A673 (cell line): ENCODE measurements at regions not wholly inside any gene's neighbourhood (a gene's known extent, or its start where the extent isn't known, plus 50 kb on each side); places are given as distances from the start of the nearest gene placed in this dataset.

Experiments used
- BruUV-seq: library from RNA; stranded (reverse); fragments of 400-500 nt; replicated peaks from 2 replicates; lab custom pipeline; 2021; lab: Mats Ljungman, UMichigan
- CTCF ChIA-PET: fragments of 300-600 bp; sonication (Branson Sonifier 250); formaldehyde crosslinking; loops from one replicate; lab custom pipeline; 2022; ENCODE audit warnings: antibody characterized with exemption; lab: Charles Lee
- POLR2A ChIA-PET: fragments of 300-600 bp; sonication (Branson Sonifier 250); formaldehyde crosslinking; loops from one replicate; lab custom pipeline; 2022; ENCODE audit warnings: antibody characterized with exemption; ENCODE audit not compliant: low non-redundant PET; lab: Charles Lee
- DNase-seq: peaks from one replicate; pipeline ENCODE4 v3.0.0-alpha.2; 2015; ENCODE audit warnings: low spot score
- H3K27ac ChIP-seq: fragments of 200-600 bp; sonication (generic); 2 replicates; pipeline ENCODE4 v1.5.1; 2016; ENCODE audit warnings: mixed run types, low read depth, mild to moderate bottlenecking, mixed read lengths, antibody characterized with exemption, low read length; ENCODE audit not compliant: poor library complexity, severe bottlenecking
- H3K27me3 ChIP-seq: fragments of 200-600 bp; sonication (generic); replicated peaks from 2 replicates; pipeline ENCODE4 v1.6.1; 2017; ENCODE audit warnings: mixed run types, low read depth, mild to moderate bottlenecking, mixed read lengths, antibody characterized with exemption, low read length; ENCODE audit not compliant: insufficient read depth, poor library complexity
- H3K36me3 ChIP-seq: fragments of 200-600 bp; sonication (generic); 2 replicates; pipeline ENCODE4 v1.6.1; 2016; ENCODE audit warnings: mixed run types, mild to moderate bottlenecking, mixed read lengths, antibody characterized with exemption, low read length; ENCODE audit not compliant: insufficient read depth, poor library complexity, severe bottlenecking
- H3K4me1 ChIP-seq: fragments of 200-600 bp; sonication (generic); 2 replicates; pipeline ENCODE4 v1.6.1; 2017; ENCODE audit warnings: mixed run types, mild to moderate bottlenecking, mixed read lengths, antibody characterized with exemption, low read length; ENCODE audit not compliant: insufficient read depth, poor library complexity, severe bottlenecking
- H3K4me3 ChIP-seq: fragments of 200-600 bp; sonication (generic); 2 replicates; pipeline ENCODE4 v1.5.1; 2016; ENCODE audit warnings: low read depth, mixed run types, mild to moderate bottlenecking, mixed read lengths, low read length; ENCODE audit not compliant: poor library complexity, severe bottlenecking
- H3K9me3 ChIP-seq: fragments of 200-600 bp; sonication (generic); 2 replicates; pipeline ENCODE4 v1.6.1; 2016; ENCODE audit warnings: mixed run types, low read depth, mild to moderate bottlenecking, mixed read lengths, antibody characterized with exemption, low read length; ENCODE audit not compliant: poor library complexity, severe bottlenecking
- CTCF ChIP-seq: fragments of 300-800, 200-600 bp; sonication (generic); conservative IDR thresholded peaks from 2 replicates; pipeline ENCODE4 v1.5.1; 2017; ENCODE audit warnings: low read depth, mild to moderate bottlenecking, antibody characterized with exemption, low read length, moderate library complexity, mixed read lengths
- EZH2 ChIP-seq: fragments of 200-600 bp; sonication (generic); IDR thresholded peaks from 2 replicates; pipeline ENCODE4 v1.6.1; 2017; ENCODE audit warnings: borderline replicate concordance, low read depth, mild to moderate bottlenecking, mixed read lengths, antibody characterized with exemption, low read length; ENCODE audit not compliant: poor library complexity, severe bottlenecking
- intact Hi-C: fragments of 100-400 bp; cut with micrococcal nuclease; formaldehyde crosslinking; loops from one replicate; pipeline ENCODE4 v1.10.0; 2022; ENCODE audit not compliant: unreplicated experiment

GRCh38 chr5:103450333-103451061 is 112.1 kb downstream of the NUDT12 start:
- no peak for DNase-seq
- ChIA-PET POLR2A (no interaction called here), CTCF (no interaction called here)
- Histone ChIP-seq H3K27me3 (no peaks in the 10 kb centered on the region), H3K36me3 (no peaks in the 10 kb centered on the region), H3K27ac (no peak overlapping the region), H3K4me3 (no peak overlapping the region), H3K4me1 (no peaks in the 10 kb centered on the region), H3K9me3 (no peaks in the 10 kb centered on the region)
- TF ChIP-seq CTCF: no peak
- no TSS peak for BruUV-seq
- intact Hi-C loops: no loop called here

GRCh38 chr5:103446813-103447212 is 115.8 kb downstream of the NUDT12 start:
- CTCF ChIA-PET: no interaction called here
- DNase-seq: no peak

GRCh38 chr5:103445426-103446035 is 117.1 kb downstream of the NUDT12 start:
- Histone ChIP-seq H3K27ac (no peak overlapping the region), H3K4me3 (no peak overlapping the region), H3K36me3 (no peaks in the 10 kb centered on the region), H3K27me3 (no peaks in the 10 kb centered on the region), H3K9me3 (no peaks in the 10 kb centered on the region), H3K4me1 (no peaks in the 10 kb centered on the region)
- no peak for TF ChIP-seq CTCF
- no peak for TF ChIP-seq EZH2
- CTCF ChIA-PET: no interaction called here
- POLR2A ChIA-PET: no interaction called here
- BruUV-seq: no TSS peak
- intact Hi-C loops: no loop called here
- DNase-seq: no peak

More at GRCh38 chr5:103446813-103447212, 115.8 kb downstream of the NUDT12 start:
- Histone ChIP-seq H3K36me3 (no peaks in the 10 kb centered on the region), H3K9me3 (no peaks in the 10 kb centered on the region), H3K4me3 (no peak overlapping the region), H3K27me3 (no peaks in the 10 kb centered on the region), H3K4me1 (no peaks in the 10 kb centered on the region), H3K27ac (no peak overlapping the region)
- POLR2A ChIA-PET: no interaction called here
- TF ChIP-seq EZH2 (no peak), CTCF (no peak)
- BruUV-seq: no TSS peak
- intact Hi-C loops: no loop called here
